ENCODE measurements at regions not wholly inside any gene's neighbourhood (a gene's known extent, or its start where the extent isn't known, plus 50 kb on each side); places are given as distances from the start of the nearest gene placed in this dataset.

- no peak for DNase-seq
- TF ChIP-seq CTCF (IDR thresholded peaks at IDR 0.05) (no peak), POLR2A (IDR thresholded peaks at IDR 0.05) (no peak)
- H3K27ac ChIP-seq, result no peak overlapping the region
Measured at GRCh38 chr16:86213437-86214205, 296.7 kb upstream of the FOXF1 start.

GRCh38 chr16:86214326-86215232 is 295.7 kb upstream of the FOXF1 start:
- H3K4me3 ChIP-seq, result no peak overlapping the region
- TF ChIP-seq POLR2A (IDR thresholded peaks at IDR 0.05) (no peak), CTCF (IDR thresholded peaks at IDR 0.05) (no peak)
- peaks cover 4% of the 10 kb centered on the region for H3K4me1 ChIP-seq
- WGBS, 2 donors, result 46 to 55% methylated on average over 12 to 14 of the region's 14 CpGs
- no peaks in the 10 kb centered on the region for H3K27me3 ChIP-seq
- H3K36me3 ChIP-seq (ENCODE audit: low read depth, missing control alignments), result no peaks in the 10 kb centered on the region
- intact Hi-C loops (cut with DNase I; ENCODE audit: low total_unique reads), result no loop called here
- no peak overlapping the region for H3K27ac ChIP-seq
- H3K9me3 ChIP-seq, result no peaks in the 10 kb centered on the region
- DNase-seq, result peak; percentile 19

More at GRCh38 chr16:86213437-86214205, 296.7 kb upstream of the FOXF1 start:
- Histone ChIP-seq H3K36me3 (ENCODE audit: low read depth, missing control alignments) (no peaks in the 10 kb centered on the region), H3K27me3 (no peaks in the 10 kb centered on the region), H3K4me1 (peaks cover 4% of the 10 kb centered on the region), H3K4me3 (no peak overlapping the region), H3K9me3 (no peaks in the 10 kb centered on the region)
- 73 to 77% methylated on average over 10 to 12 of the region's 12 CpGs for WGBS, 2 donors
- intact Hi-C loops (cut with DNase I; ENCODE audit: low total_unique reads), result no loop called here

GRCh38 chr16:86215233-86215978 is 294.9 kb upstream of the FOXF1 start:
- Histone ChIP-seq H3K27ac (no peak overlapping the region), H3K4me1 (peaks cover 4% of the 10 kb centered on the region), H3K9me3 (no peaks in the 10 kb centered on the region), H3K36me3 (ENCODE audit: low read depth, missing control alignments) (no peaks in the 10 kb centered on the region), H3K4me3 (no peak overlapping the region), H3K27me3 (no peaks in the 10 kb centered on the region)
- DNase-seq, result no peak
- no peak for TF ChIP-seq CTCF (IDR thresholded peaks at IDR 0.05)
- no peak for TF ChIP-seq POLR2A (IDR thresholded peaks at IDR 0.05)
- 83 to 85% methylated on average over 13 of the region's 13 CpGs for WGBS, 2 donors
- intact Hi-C loops (cut with DNase I; ENCODE audit: low total_unique reads), result no loop called here

GRCh38 chr16:86215979-86216585 is 294.2 kb upstream of the FOXF1 start:
- Histone ChIP-seq H3K4me1 (peaks cover 4% of the 10 kb centered on the region), H3K27me3 (no peaks in the 10 kb centered on the region), H3K9me3 (no peaks in the 10 kb centered on the region), H3K4me3 (no peak overlapping the region), H3K27ac (no peak overlapping the region), H3K36me3 (ENCODE audit: low read depth, missing control alignments) (no peaks in the 10 kb centered on the region)
- no peak for DNase-seq
- no peak for TF ChIP-seq CTCF (IDR thresholded peaks at IDR 0.05)
- TF ChIP-seq POLR2A (IDR thresholded peaks at IDR 0.05), result no peak
- WGBS, 2 donors, result 81% methylated on average over 8 to 9 of the region's 9 CpGs
- intact Hi-C loops (cut with DNase I; ENCODE audit: low total_unique reads), result no loop called here

Data from testis (tissue), 2 donors.